ENCODE measurements at regions not wholly inside any gene's neighbourhood (a gene's known extent, or its start where the extent isn't known, plus 50 kb on each side); places are given as distances from the start of the nearest gene placed in this dataset.

DNA sequence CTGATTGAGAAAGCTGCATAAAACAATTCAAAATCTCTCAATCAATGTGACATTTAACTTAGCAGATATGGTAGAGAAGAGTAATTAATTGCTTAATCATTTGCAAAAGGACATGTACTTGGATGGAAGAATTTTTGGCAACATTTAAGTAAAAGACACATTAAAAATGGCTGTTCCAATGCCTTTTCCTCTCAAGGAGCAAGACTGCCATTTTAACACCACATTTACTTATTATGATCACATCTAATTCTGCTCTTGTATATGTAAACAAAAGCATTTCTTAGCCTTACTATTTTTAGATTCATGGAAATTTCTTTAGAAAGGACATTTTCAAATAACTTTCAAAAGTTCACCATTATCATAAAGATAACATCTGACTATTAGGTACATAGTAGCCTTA is 360.0 kb downstream of the HINT1 start:
- Histone ChIP-seq H2BK12ac (ENCODE audit: low read length) (no peak overlapping the region), H4K8ac (ENCODE audit: low read depth, low read length) (no peak overlapping the region), H3K18ac (ENCODE audit: low read length) (no peak overlapping the region), H4K91ac (ENCODE audit: low read depth, low read length, poor library complexity) (no peak overlapping the region), H2BK15ac (ENCODE audit: low read length) (no peak overlapping the region), H3K9ac (ENCODE audit: low read depth, low read length, poor library complexity) (no peak overlapping the region), H2BK120ac (ENCODE audit: low read depth, low read length) (no peak overlapping the region), H3K4me1 (ENCODE audit: control insufficient read depth in 2 of 2, insufficient read depth in 1 of 2, low read depth in 1 of 2, low read length in 2 of 2) (no peaks in the 10 kb centered on the region), H2AK5ac (ENCODE audit: low read depth, low read length) (no peak overlapping the region), H3K79me1 (ENCODE audit: low read depth, low read length) (no peaks in the 10 kb centered on the region), H3K27ac (replicated peaks; ENCODE audit: low read length) (no peak overlapping the region), H2AFZ (ENCODE audit: low read length) (no peak overlapping the region), H3K27me3 (ENCODE audit: control insufficient read depth in 3 of 3, insufficient read depth in 3 of 3, low read depth in 1 of 3, low read length in 3 of 3) (no peaks in the 10 kb centered on the region), H3K4me2 (ENCODE audit: insufficient read depth, low read length, poor library complexity, severe bottlenecking) (no peak overlapping the region), H2BK5ac (ENCODE audit: low read length) (no peak overlapping the region), H3K36me3 (replicated peaks in 1 of 2; ENCODE audit: control insufficient read depth in 2 of 2, insufficient read depth in 2 of 2, low read length in 2 of 2) (no peaks in the 10 kb centered on the region), H3K23ac (ENCODE audit: low read depth, low read length, poor library complexity) (no peak overlapping the region), H3K4me3 (ENCODE audit: low read length in 2 of 2) (no peak overlapping the region), H3K9me3 (replicated peaks in 1 of 2; ENCODE audit: control insufficient read depth in 2 of 2, insufficient read depth in 1 of 2, low read depth in 1 of 2, low read length in 2 of 2) (no peaks in the 10 kb centered on the region), H3K14ac (ENCODE audit: low read length) (no peak overlapping the region), H3K4ac (ENCODE audit: low read length) (no peak overlapping the region)
- DNase-seq (ENCODE audit: low spot score), result no peak

DNA sequence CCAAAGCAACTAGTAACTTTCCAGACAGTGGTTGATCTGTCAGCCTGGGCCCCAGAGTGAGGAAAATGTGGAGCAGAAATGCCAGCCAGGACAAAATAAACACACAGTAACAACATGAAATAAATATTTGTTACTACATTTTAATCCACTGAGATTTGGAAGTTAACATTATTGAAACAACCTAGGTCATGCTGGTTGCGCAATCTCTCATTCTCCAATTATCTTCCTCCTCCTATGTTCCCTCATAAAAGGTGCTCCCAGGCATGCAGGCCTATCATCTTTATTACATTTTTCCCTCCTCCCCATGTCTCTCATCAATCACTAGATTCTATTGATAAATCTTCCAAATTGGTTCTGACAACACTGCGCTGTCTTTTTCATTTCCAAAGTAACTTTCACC is 363.1 kb downstream of the HINT1 start:
- no CpG with 5 or more reads among the region's 2 CpGs for WGBS, 2 donors (ENCODE audit: extremely low coverage in 2 of 2, insufficient read length in 2 of 2, insufficient replicate concordance in 1 of 2)
- Histone ChIP-seq H2BK120ac (ENCODE audit: low read depth, low read length) (no peak overlapping the region), H3K4me2 (ENCODE audit: insufficient read depth, low read length, poor library complexity, severe bottlenecking) (no peak overlapping the region), H3K4ac (ENCODE audit: low read length) (no peak overlapping the region), H3K9ac (ENCODE audit: low read depth, low read length, poor library complexity) (no peak overlapping the region), H3K14ac (ENCODE audit: low read length) (no peak overlapping the region), H3K9me3 (replicated peaks in 1 of 2; ENCODE audit: control insufficient read depth in 2 of 2, insufficient read depth in 1 of 2, low read depth in 1 of 2, low read length in 2 of 2) (no peaks in the 10 kb centered on the region), H3K36me3 (replicated peaks in 1 of 2; ENCODE audit: control insufficient read depth in 2 of 2, insufficient read depth in 2 of 2, low read length in 2 of 2) (peaks cover 0 to 1% of the 10 kb centered on the region in 2 donors), H2AK5ac (ENCODE audit: low read depth, low read length) (no peak overlapping the region), H4K91ac (ENCODE audit: low read depth, low read length, poor library complexity) (no peak overlapping the region), H4K8ac (ENCODE audit: low read depth, low read length) (no peak overlapping the region), H3K23ac (ENCODE audit: low read depth, low read length, poor library complexity) (no peak overlapping the region), H2AFZ (ENCODE audit: low read length) (no peak overlapping the region), H2BK12ac (ENCODE audit: low read length) (no peak overlapping the region), H3K27ac (replicated peaks; ENCODE audit: low read length) (no peak overlapping the region), H3K79me1 (ENCODE audit: low read depth, low read length) (no peaks in the 10 kb centered on the region), H3K4me3 (ENCODE audit: low read length in 2 of 2) (no peak overlapping the region), H3K4me1 (ENCODE audit: control insufficient read depth in 2 of 2, insufficient read depth in 1 of 2, low read depth in 1 of 2, low read length in 2 of 2) (no peaks in the 10 kb centered on the region), H2BK5ac (ENCODE audit: low read length) (no peak overlapping the region), H3K18ac (ENCODE audit: low read length) (no peak overlapping the region), H3K27me3 (ENCODE audit: control insufficient read depth in 3 of 3, insufficient read depth in 3 of 3, low read depth in 1 of 3, low read length in 3 of 3) (no peaks in the 10 kb centered on the region), H2BK15ac (ENCODE audit: low read length) (no peak overlapping the region)
- DNase-seq (ENCODE audit: low spot score), result no peak

DNA sequence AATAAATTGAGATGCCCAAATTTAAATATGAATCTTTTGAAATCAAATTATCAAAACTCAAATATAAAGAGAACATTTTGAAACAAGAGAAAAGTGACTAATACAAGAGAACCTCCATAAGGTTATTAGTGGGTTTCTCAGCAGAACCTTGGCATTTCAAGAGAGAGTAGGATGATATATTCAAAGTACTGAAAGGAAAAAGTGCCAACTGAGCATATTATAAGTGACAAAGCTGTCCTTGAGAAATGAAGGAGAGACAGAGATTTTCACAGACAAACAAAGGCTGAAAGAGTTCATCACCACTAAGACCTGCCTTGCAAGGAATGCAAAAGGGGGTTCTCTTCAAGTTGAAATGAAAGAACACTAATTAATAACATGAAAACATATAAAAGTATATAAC is 366.0 kb downstream of the HINT1 start:
- Histone ChIP-seq H3K4ac (ENCODE audit: low read length) (no peak overlapping the region), H3K18ac (ENCODE audit: low read length) (no peak overlapping the region), H3K4me2 (ENCODE audit: insufficient read depth, low read length, poor library complexity, severe bottlenecking) (no peak overlapping the region), H3K79me1 (ENCODE audit: low read depth, low read length) (no peaks in the 10 kb centered on the region), H3K9ac (ENCODE audit: low read depth, low read length, poor library complexity) (no peak overlapping the region), H3K27ac (replicated peaks; ENCODE audit: low read length) (no peak overlapping the region), H3K4me3 (ENCODE audit: low read length in 2 of 2) (no peak overlapping the region), H2AK5ac (ENCODE audit: low read depth, low read length) (no peak overlapping the region), H3K9me3 (replicated peaks in 1 of 2; ENCODE audit: control insufficient read depth in 2 of 2, insufficient read depth in 1 of 2, low read depth in 1 of 2, low read length in 2 of 2) (no peaks in the 10 kb centered on the region), H2BK5ac (ENCODE audit: low read length) (no peak overlapping the region), H3K36me3 (replicated peaks in 1 of 2; ENCODE audit: control insufficient read depth in 2 of 2, insufficient read depth in 2 of 2, low read length in 2 of 2) (peaks cover 0 to 1% of the 10 kb centered on the region in 2 donors), H2BK12ac (ENCODE audit: low read length) (no peak overlapping the region), H3K14ac (ENCODE audit: low read length) (no peak overlapping the region), H4K8ac (ENCODE audit: low read depth, low read length) (no peak overlapping the region), H3K27me3 (ENCODE audit: control insufficient read depth in 3 of 3, insufficient read depth in 3 of 3, low read depth in 1 of 3, low read length in 3 of 3) (no peaks in the 10 kb centered on the region), H4K91ac (ENCODE audit: low read depth, low read length, poor library complexity) (no peak overlapping the region), H2BK15ac (ENCODE audit: low read length) (no peak overlapping the region), H3K4me1 (ENCODE audit: control insufficient read depth in 2 of 2, insufficient read depth in 1 of 2, low read depth in 1 of 2, low read length in 2 of 2) (no peaks in the 10 kb centered on the region), H2BK120ac (ENCODE audit: low read depth, low read length) (no peak overlapping the region), H2AFZ (ENCODE audit: low read length) (no peak overlapping the region), H3K23ac (ENCODE audit: low read depth, low read length, poor library complexity) (no peak overlapping the region)
- DNase-seq (ENCODE audit: low spot score), result no peak

DNA sequence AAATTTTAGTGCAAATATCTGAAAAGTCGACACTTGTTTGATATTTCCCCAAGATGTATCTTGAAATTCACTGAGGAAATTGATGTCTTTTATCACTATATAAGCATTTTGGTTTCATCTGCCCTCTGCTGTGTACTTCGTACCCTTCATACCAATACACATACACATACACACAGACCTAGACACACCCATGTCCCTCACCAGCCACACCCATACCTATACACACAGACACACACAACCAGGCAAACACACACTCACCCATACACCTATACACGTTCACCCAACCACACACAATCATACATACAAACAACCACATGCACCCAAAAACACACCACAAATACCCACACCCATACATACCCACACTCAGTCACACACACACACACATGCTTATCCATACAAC is 367.8 kb downstream of the HINT1 start:
- H3K36me3 ChIP-seq (replicated peaks in 1 of 2; ENCODE audit: control insufficient read depth in 2 of 2, insufficient read depth in 2 of 2, low read length in 2 of 2), result peaks cover 0 to 1% of the 10 kb centered on the region in 2 donors
- no peak overlapping the region for H4K8ac ChIP-seq (ENCODE audit: low read depth, low read length)
- H3K27ac ChIP-seq (replicated peaks; ENCODE audit: low read length), result no peak overlapping the region
- peak overlapping the region; percentile 76 for H3K14ac ChIP-seq (ENCODE audit: low read length)
- H3K9ac ChIP-seq (ENCODE audit: low read depth, low read length, poor library complexity), result no peak overlapping the region
- no peak overlapping the region for H2AK5ac ChIP-seq (ENCODE audit: low read depth, low read length)
- H3K4ac ChIP-seq (ENCODE audit: low read length), result no peak overlapping the region
- H3K23ac ChIP-seq (ENCODE audit: low read depth, low read length, poor library complexity), result no peak overlapping the region
- no peak overlapping the region for H2BK5ac ChIP-seq (ENCODE audit: low read length)
- H2AFZ ChIP-seq (ENCODE audit: low read length), result no peak overlapping the region
- no peaks in the 10 kb centered on the region for H3K79me1 ChIP-seq (ENCODE audit: low read depth, low read length)
- no peaks in the 10 kb centered on the region for H3K9me3 ChIP-seq (replicated peaks in 1 of 2; ENCODE audit: control insufficient read depth in 2 of 2, insufficient read depth in 1 of 2, low read depth in 1 of 2, low read length in 2 of 2)
- no peak overlapping the region for H2BK120ac ChIP-seq (ENCODE audit: low read depth, low read length)
- no peak for DNase-seq (ENCODE audit: low spot score)
- no peak overlapping the region for H2BK15ac ChIP-seq (ENCODE audit: low read length)
- no peak overlapping the region for H2BK12ac ChIP-seq (ENCODE audit: low read length)
- no peak overlapping the region for H3K18ac ChIP-seq (ENCODE audit: low read length)
- peak overlapping the region in 1 of 2 donors; percentile 30 for H3K4me3 ChIP-seq (ENCODE audit: low read length in 2 of 2)
- H4K91ac ChIP-seq (ENCODE audit: low read depth, low read length, poor library complexity), result no peak overlapping the region
- no peaks in the 10 kb centered on the region for H3K4me1 ChIP-seq (ENCODE audit: control insufficient read depth in 2 of 2, insufficient read depth in 1 of 2, low read depth in 1 of 2, low read length in 2 of 2)
- H3K27me3 ChIP-seq (ENCODE audit: control insufficient read depth in 3 of 3, insufficient read depth in 3 of 3, low read depth in 1 of 3, low read length in 3 of 3), result no peaks in the 10 kb centered on the region
- WGBS, 2 donors (ENCODE audit: extremely low coverage in 2 of 2, insufficient read length in 2 of 2, insufficient replicate concordance in 1 of 2), result 100% methylated on average over 1 of the region's 3 CpGs
- H3K4me2 ChIP-seq (ENCODE audit: insufficient read depth, low read length, poor library complexity, severe bottlenecking), result no peak overlapping the region

All from neuronal stem cell (in vitro differentiated cells).